CD4-positive, alpha-beta T cell treated with Interferon alpha-2 for 1 hour (primary cell): ENCODE measurements at regions not wholly inside any gene's neighbourhood (a gene's known extent, or its start where the extent isn't known, plus 50 kb on each side); places are given as distances from the start of the nearest gene placed in this dataset.
"Not testable (repeated sequence)": the region's sequence is repeated elsewhere in the genome, so short reads cannot be mapped to it uniquely, and the experiment has no call there.

Source experiments
- DNase-seq, 2 donors: peaks; one replicate each; pipeline ENCODE4 v3.0.0-alpha.2; 2020 to 2022

GRCh38 chr6:125549202-125549884 lies 200.1 kb upstream of the HEY2 start:
- no peak for DNase-seq

GRCh38 chr6:125550892-125551291 lies 198.5 kb upstream of the HEY2 start:
- DNase-seq, result no peak

GRCh38 chr6:125552819-125553218 lies 196.6 kb upstream of the HEY2 start:
- DNase-seq, result no peak

- no peak for DNase-seq
Observed at GRCh38 chr6:125554456-125554855, 195.0 kb upstream of the HEY2 start.

- DNase-seq, result no peak
Observed at GRCh38 chr6:125558241-125558843, 191.1 kb upstream of the HEY2 start.

GRCh38 chr6:125558907-125559306 lies 190.5 kb upstream of the HEY2 start:
- no peak for DNase-seq

GRCh38 chr6:125562156-125562555 lies 187.3 kb upstream of the HEY2 start:
- no peak for DNase-seq

GRCh38 chr6:125564941-125565340 lies 184.5 kb upstream of the HEY2 start:
- DNase-seq, result no peak

GRCh38 chr6:125567407-125567806 lies 182.0 kb upstream of the HEY2 start:
- DNase-seq, result no peak

GRCh38 chr6:125568609-125569008 lies 180.8 kb upstream of the HEY2 start:
- DNase-seq, result no peak

- no peak for DNase-seq
Observed at GRCh38 chr6:125570526-125570925, 178.9 kb upstream of the HEY2 start.

- DNase-seq, result no peak
Observed at GRCh38 chr6:125571207-125571755, 178.2 kb upstream of the HEY2 start.

- no peak for DNase-seq
Observed at GRCh38 chr6:125574604-125575003, 174.8 kb upstream of the HEY2 start.

- DNase-seq, result no peak
Observed at GRCh38 chr6:125577124-125577662, 172.2 kb upstream of the HEY2 start.

- DNase-seq, result no peak
Observed at GRCh38 chr6:125584468-125584939, 164.9 kb upstream of the HEY2 start.

GRCh38 chr6:125585470-125585869 lies 164.0 kb upstream of the HEY2 start:
- DNase-seq, result no peak

GRCh38 chr6:125586074-125586473 lies 163.4 kb upstream of the HEY2 start:
- no peak for DNase-seq

- no peak for DNase-seq
Observed at GRCh38 chr6:125586605-125587004, 162.8 kb upstream of the HEY2 start.

- no peak for DNase-seq
Observed at GRCh38 chr6:125587666-125588632, 161.5 kb upstream of the HEY2 start.

- DNase-seq, result not testable (repeated sequence)
Observed at GRCh38 chr6:125591796-125592195, 157.6 kb upstream of the HEY2 start.

GRCh38 chr6:125593746-125594145 lies 155.7 kb upstream of the HEY2 start:
- no peak for DNase-seq

- DNase-seq, result no peak
Observed at GRCh38 chr6:125596020-125596419, 153.4 kb upstream of the HEY2 start.
